ENCODE measurements at regions not wholly inside any gene's neighbourhood (a gene's known extent, or its start where the extent isn't known, plus 50 kb on each side); places are given as distances from the start of the nearest gene placed in this dataset.

- no peak for DNase-seq (ENCODE audit: low spot score)
- Mint-ChIP-seq H3K4me3 (ENCODE audit: unreplicated experiment) (no peak overlapping the region), H3K4me1 (ENCODE audit: low read depth) (peaks cover 14% of the 10 kb centered on the region), H3K9me3 (ENCODE audit: low read depth) (peaks cover 3% of the 10 kb centered on the region), H3K27me3 (ENCODE audit: low read depth) (no peaks in the 10 kb centered on the region), H3K36me3 (ENCODE audit: low read depth) (no peaks in the 10 kb centered on the region), H3K27ac (ENCODE audit: unreplicated experiment) (no peak overlapping the region)
- TF ChIP-seq, protein P1, sequence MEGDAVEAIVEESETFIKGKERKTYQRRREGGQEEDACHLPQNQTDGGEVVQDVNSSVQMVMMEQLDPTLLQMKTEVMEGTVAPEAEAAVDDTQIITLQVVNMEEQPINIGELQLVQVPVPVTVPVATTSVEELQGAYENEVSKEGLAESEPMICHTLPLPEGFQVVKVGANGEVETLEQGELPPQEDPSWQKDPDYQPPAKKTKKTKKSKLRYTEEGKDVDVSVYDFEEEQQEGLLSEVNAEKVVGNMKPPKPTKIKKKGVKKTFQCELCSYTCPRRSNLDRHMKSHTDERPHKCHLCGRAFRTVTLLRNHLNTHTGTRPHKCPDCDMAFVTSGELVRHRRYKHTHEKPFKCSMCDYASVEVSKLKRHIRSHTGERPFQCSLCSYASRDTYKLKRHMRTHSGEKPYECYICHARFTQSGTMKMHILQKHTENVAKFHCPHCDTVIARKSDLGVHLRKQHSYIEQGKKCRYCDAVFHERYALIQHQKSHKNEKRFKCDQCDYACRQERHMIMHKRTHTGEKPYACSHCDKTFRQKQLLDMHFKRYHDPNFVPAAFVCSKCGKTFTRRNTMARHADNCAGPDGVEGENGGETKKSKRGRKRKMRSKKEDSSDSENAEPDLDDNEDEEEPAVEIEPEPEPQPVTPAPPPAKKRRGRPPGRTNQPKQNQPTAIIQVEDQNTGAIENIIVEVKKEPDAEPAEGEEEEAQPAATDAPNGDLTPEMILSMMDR (IDR thresholded peaks at IDR 0.05) = no peak
These were observed 224.8 kb downstream of the KLF5 start for GRCh38 chr13:73283636-73284035.

DNA sequence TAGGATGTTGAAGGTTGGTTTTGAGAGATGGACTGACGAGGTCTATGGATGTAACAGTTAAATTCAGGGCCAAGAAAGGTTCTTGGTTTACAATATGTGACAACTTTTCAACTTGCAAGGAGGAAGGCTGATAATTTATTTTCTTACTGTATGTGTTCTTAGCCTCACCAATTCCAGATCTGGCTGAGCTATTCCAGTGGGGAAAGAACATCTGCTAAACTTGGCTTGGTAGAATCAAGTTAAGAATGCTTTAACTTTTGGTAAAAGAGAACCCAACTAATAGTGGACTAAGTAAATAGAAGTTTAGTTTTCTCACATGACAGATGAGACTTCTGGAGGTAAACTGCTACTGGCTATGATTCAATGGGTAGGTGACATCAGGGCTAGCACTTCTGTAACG lies 222.9 kb downstream of the KLF5 start:
- TF ChIP-seq, protein P1 (IDR thresholded peaks at IDR 0.05) = no peak
- Mint-ChIP-seq H3K36me3 (ENCODE audit: low read depth) (peaks cover 3% of the 10 kb centered on the region), H3K27me3 (ENCODE audit: low read depth) (no peaks in the 10 kb centered on the region), H3K4me3 (ENCODE audit: unreplicated experiment) (no peak overlapping the region), H3K4me1 (ENCODE audit: low read depth) (peaks cover 3% of the 10 kb centered on the region), H3K9me3 (ENCODE audit: low read depth) (peaks cover 11% of the 10 kb centered on the region), H3K27ac (ENCODE audit: unreplicated experiment) (no peak overlapping the region)
- no peak for DNase-seq (ENCODE audit: low spot score)

DNA sequence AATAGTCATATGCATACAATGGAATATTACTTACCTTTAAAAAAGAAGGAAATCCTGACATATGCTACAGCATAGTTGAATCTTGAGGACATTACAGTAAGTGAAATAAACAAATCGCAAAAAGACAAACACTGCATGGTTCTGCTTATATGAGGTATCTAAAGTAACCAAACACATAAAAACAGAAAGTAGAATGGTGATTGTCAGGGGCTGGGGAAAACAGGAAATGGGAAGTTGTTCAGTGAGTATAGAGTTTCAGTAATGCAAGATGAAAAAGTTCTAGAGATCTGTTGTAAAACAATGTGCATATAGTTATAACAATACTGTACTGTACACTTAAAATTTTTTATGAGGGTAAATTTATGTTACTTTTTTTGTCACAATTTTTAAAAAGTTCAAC lies 219.4 kb downstream of the KLF5 start:
- TF ChIP-seq, protein P1 (IDR thresholded peaks at IDR 0.05) = no peak
- no peak for DNase-seq (ENCODE audit: low spot score)
- Mint-ChIP-seq H3K4me3 (ENCODE audit: unreplicated experiment) (no peak overlapping the region), H3K4me1 (ENCODE audit: low read depth) (peaks cover 25% of the 10 kb centered on the region), H3K27ac (ENCODE audit: unreplicated experiment) (no peak overlapping the region), H3K36me3 (ENCODE audit: low read depth) (peaks cover 3% of the 10 kb centered on the region), H3K27me3 (ENCODE audit: low read depth) (no peaks in the 10 kb centered on the region), H3K9me3 (ENCODE audit: low read depth) (peaks cover 13% of the 10 kb centered on the region)

GRCh38 chr13:73275163-73275562 lies 216.4 kb downstream of the KLF5 start:
- no peak for DNase-seq (ENCODE audit: low spot score)
- no peak overlapping the region for H3K4me3 Mint-ChIP-seq (ENCODE audit: unreplicated experiment)
- peaks cover 3% of the 10 kb centered on the region for H3K36me3 Mint-ChIP-seq (ENCODE audit: low read depth)

DNA sequence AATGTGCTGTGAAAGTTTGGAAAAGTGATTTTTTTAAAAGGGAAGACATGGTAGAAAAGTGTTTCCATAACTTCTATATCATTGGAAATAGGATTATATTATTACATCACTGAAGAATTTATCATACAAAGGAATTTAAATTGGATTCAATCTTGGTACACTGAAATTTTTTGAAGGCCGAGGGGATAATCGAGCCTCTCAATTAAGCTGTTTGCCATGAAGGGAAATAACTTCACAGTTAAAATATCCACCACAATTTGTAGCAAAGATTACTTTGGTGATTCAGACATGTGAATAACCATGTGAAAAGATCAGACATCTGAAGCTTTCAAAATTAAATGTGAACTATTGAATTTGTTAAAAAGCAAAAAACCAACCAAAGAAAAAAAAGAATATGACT lies 215.3 kb downstream of the KLF5 start:
- TF ChIP-seq, protein P1 (IDR thresholded peaks at IDR 0.05) = no peak
- Mint-ChIP-seq H3K9me3 (ENCODE audit: low read depth) (peaks cover 18% of the 10 kb centered on the region), H3K4me1 (ENCODE audit: low read depth) (peaks cover 37% of the 10 kb centered on the region), H3K36me3 (ENCODE audit: low read depth) (peaks cover 3% of the 10 kb centered on the region), H3K4me3 (ENCODE audit: unreplicated experiment) (no peak overlapping the region), H3K27ac (ENCODE audit: unreplicated experiment) (peak overlapping the region; percentile 89), H3K27me3 (ENCODE audit: low read depth) (no peaks in the 10 kb centered on the region)
- DNase-seq (ENCODE audit: low spot score) = no peak

More at GRCh38 chr13:73275163-73275562, 216.4 kb downstream of the KLF5 start:
- H3K4me1 Mint-ChIP-seq (ENCODE audit: low read depth) = peaks cover 37% of the 10 kb centered on the region
- no peak overlapping the region for H3K27ac Mint-ChIP-seq (ENCODE audit: unreplicated experiment)
- no peaks in the 10 kb centered on the region for H3K27me3 Mint-ChIP-seq (ENCODE audit: low read depth)
- peaks cover 14% of the 10 kb centered on the region for H3K9me3 Mint-ChIP-seq (ENCODE audit: low read depth)
- TF ChIP-seq, protein P1 (IDR thresholded peaks at IDR 0.05) = peak; percentile 30

All from chondrocyte (in vitro differentiated cells).